GM21381 (cell line): ENCODE measurements at regions not wholly inside any gene's neighbourhood (a gene's known extent, or its start where the extent isn't known, plus 50 kb on each side); places are given as distances from the start of the nearest gene placed in this dataset.

ENCODE experiments used
- ATAC-seq: cut with Tn5 transposase; IDR thresholded peaks from one replicate; pipeline ENCODE4 v1.9.1; 2021; ENCODE audit warnings: mild to moderate bottlenecking, moderate library complexity; ENCODE audit not compliant: unreplicated experiment

- ATAC-seq, result no peak
Observed at GRCh38 chr11:109342261-109342660, 79.7 kb upstream of the C11orf87 start.

- ATAC-seq, result no peak
Observed at GRCh38 chr11:109343242-109343641, 78.7 kb upstream of the C11orf87 start.

GRCh38 chr11:109347304-109347703 lies 74.7 kb upstream of the C11orf87 start:
- ATAC-seq, result no peak

GRCh38 chr11:109349276-109350080 lies 72.5 kb upstream of the C11orf87 start:
- ATAC-seq, result no peak

- ATAC-seq, result no peak
Observed at GRCh38 chr11:109350091-109350490, 71.9 kb upstream of the C11orf87 start.

GRCh38 chr11:109362059-109362458 lies 59.9 kb upstream of the C11orf87 start:
- ATAC-seq, result no peak

GRCh38 chr11:109363682-109364081 lies 58.3 kb upstream of the C11orf87 start:
- no peak for ATAC-seq

- ATAC-seq, result no peak
Observed at GRCh38 chr11:109364851-109365250, 57.1 kb upstream of the C11orf87 start.

GRCh38 chr11:109371444-109372176 lies 50.4 kb upstream of the C11orf87 start:
- no peak for ATAC-seq
